Erythroblast (primary cell): ENCODE measurements at regions not wholly inside any gene's neighbourhood (a gene's known extent, or its start where the extent isn't known, plus 50 kb on each side); places are given as distances from the start of the nearest gene placed in this dataset.

Experiments used
- GATA1 ChIP-seq: IDR thresholded peaks from 2 replicates; pipeline ENCODE4 v1.6.1; 2011; ENCODE audit warnings: low read depth, mild to moderate bottlenecking, control low read depth, low read length, moderate library complexity
- POLR2A ChIP-seq: IDR thresholded peaks from 2 replicates; pipeline ENCODE4 v1.6.1; 2011; ENCODE audit warnings: mild to moderate bottlenecking, low read length

DNA sequence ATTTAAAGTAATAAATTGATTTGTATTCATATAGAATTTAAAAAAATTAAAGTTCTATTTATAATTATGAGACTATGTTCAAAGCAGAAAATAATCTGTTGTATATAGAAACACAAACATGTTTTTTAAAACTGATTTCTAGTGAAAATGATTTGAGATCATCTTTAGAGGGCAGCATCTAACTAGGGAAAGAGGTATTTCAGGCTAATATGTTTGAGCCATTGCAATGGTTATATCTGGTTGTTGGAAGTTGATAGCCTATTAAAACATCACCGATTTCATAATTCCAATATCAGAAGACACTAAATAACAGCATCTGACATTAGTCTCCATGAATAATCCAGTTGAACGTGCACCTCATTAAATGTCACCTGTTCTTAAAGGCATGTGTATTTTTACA is 79.8 kb upstream of the SLITRK6 start:
- TF ChIP-seq POLR2A (no peak), GATA1 (no peak)
